Hippocampal formation (tissue), 2 donors: ENCODE measurements at regions not wholly inside any gene's neighbourhood (a gene's known extent, or its start where the extent isn't known, plus 50 kb on each side); places are given as distances from the start of the nearest gene placed in this dataset.
"Not testable (repeated sequence)": the region's sequence is repeated elsewhere in the genome, so short reads cannot be mapped to it uniquely, and the experiment has no call there.

Experiments
- DNase-seq, 2 donors: peaks; one replicate each; lab custom pipeline; 2025; lab: John Stamatoyannopoulos, UW

DNA sequence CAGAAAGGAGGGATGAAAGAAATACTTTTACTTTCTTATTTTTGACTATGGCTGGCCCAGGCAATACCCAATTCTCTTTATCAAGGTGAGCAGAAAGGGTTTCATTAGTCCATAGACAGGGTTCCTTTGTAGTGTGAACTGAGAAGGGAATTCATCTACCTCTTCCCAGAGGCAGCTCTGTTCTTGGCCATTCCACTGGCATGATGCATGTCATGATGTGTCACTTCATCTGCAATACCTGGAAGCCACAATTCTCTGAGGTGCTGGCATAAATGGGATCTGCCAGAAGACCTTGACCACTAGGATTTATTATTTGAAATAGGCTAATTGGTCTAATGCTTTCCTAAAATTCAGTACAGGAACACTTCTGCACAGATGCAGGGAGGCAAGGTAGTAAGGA lies 542.8 kb downstream of the RFC3 start:
- no peak for DNase-seq

GRCh38 chr13:34361560-34361959 lies 543.6 kb downstream of the RFC3 start:
- DNase-seq = no peak

DNA sequence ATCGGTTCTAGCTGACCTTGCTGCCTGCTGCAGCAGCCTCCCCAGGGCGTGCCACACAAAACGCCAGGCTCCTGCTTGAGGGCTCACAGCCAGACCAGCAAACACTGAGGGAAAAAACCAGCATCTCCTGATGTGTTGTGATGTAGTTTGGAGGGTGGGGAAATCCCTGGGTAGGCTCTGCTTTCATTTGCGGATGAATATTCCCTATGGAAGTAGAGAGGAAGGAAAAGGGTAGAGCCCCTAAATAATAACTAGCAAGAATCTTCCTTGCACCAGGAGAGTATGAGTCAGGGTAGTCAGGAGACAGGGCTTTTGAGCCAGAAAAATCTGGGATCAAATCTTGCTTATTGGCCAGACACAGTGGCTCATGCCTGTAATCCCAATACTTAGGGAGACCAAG lies 545.3 kb downstream of the RFC3 start:
- DNase-seq = no peak

DNA sequence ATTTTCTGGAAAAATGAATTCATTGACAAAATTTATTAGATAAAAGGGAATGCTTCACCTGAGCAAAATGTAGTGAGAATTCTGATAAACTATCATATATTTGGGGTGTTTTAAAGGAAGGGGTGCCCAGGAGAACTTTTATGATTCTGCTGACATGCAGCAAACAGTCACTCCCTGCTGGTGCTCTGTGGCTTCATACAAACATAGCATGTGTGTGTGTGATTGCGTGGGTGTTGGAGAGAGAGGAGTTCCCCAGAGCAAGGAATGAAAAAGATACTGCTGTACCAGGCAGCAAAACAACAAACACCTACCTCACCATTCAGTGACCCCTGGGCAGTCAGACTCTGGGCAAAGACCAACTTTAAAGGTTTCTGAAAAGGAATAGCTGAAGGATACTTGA lies 546.7 kb downstream of the RFC3 start:
- DNase-seq = no peak

DNA sequence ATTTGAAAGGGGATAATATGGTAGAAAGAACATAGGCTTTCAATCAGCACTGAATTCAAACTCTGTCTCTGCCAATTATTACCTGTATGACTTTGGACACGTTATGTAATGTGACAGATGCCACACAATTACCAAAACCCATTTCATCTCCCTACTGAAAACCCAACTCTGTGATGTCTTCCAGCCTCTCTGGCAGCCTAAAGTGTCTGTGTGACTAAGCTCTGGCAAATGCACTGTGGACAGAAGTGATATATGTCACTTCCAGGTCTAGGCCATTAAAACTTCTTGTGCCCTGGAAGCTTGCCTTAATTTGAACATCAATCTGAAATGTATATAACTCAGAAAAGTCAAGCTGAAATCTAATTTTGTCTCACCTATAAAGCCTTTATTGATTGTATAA lies 552.0 kb downstream of the RFC3 start:
- DNase-seq = no peak

DNA sequence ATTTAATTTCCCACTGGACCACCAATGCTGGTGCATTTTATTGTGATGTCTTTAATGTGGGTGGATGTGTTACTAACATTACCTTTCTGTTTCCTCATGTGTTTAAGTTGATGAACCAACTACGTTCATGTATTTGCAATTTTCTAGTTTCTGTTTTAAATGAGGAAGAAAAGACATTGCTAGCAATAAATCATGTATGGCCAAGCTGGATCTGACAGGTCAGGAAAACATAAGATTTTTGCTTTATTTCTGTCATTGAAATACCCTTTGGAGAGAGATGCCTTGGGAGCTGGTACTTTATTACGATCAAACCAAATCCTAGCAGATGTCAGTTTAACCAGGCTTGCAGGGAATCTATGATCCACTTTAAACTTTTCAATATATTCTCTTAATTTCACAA lies 553.2 kb downstream of the RFC3 start:
- no peak for DNase-seq

- no peak for DNase-seq
Measured at GRCh38 chr13:34371645-34372395, 553.9 kb downstream of the RFC3 start.

DNA sequence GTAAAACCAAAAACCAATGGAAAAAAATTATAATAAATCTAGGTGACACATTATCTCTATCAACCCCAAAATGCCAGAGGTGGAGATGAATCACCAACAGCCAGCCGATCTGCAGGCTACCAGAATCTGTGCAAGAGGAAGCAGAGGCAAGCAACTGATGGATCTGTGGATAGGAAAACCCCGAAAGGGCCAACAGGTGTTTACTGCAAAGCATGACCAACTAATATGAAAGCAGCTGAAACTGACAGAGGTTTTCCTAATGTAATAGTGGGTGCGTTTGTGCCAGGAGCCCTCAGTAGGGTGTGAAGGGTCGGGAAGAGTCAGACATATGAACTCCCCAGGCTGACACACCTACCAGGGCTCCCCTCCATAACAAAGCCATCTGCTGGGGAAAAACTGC lies 554.6 kb downstream of the RFC3 start:
- no peak for DNase-seq

DNA sequence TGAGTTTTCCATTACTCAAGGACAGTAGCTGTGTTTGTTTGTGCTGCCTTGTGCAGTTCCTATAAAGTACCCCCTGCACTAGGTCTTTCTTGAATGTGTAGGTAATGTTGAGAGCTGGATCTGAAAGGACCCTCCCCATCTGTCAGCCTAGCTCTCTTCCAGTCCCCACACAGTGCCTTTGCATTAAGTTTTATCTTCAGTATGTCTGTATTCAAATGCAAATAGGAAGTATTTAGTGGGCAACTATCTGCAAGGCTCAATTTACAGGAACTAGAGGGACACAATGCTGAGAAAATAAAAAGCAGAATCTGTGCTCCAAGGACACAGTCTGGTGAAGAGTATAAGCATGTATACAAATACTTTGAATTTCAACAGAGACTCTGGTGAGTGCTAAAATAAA lies 558.5 kb downstream of the RFC3 start:
- no peak for DNase-seq

- DNase-seq = no peak
Measured at GRCh38 chr13:34381228-34381627, 560.8 kb upstream of the NBEA start.

- DNase-seq = no peak
Measured at GRCh38 chr13:34383728-34384127, 558.3 kb upstream of the NBEA start.

DNA sequence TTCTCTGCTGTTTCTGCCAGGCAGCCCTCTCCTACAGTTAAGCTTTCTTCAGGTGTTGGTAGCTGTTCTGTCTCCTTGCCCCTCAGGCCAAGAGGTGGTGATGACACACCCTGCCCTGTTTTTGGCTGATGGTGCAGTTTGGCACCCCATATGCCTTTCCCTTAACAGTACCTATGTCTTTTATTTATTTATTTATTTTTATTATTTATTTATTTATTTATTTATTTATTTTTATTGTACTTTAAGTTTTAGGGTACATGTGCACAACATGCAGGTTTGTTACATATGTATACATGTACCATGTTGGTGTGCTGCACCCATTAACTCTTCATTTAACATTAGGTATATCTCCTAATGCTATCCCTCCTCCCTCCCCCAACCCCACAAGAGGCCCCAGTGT lies 555.8 kb upstream of the NBEA start:
- DNase-seq = not testable (repeated sequence)

DNA sequence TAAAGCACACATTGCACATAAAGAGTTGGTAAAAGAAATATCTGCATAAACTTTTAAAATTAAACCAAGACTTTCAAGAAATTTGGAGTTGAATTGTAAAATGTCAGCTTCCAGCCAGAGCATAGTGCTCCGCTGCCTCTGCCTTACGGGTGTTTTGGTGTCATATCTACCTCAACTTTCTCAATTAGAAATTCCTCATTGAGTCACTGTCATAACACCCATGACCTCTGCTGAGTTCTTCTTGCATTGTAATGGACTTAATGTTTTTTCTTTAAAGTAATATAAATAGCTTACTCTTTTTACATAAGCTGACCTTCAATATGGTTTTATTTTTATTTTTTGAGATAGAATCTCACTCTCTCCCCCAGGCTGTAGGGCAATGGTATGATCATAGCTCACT lies 551.0 kb upstream of the NBEA start:
- no peak for DNase-seq

DNA sequence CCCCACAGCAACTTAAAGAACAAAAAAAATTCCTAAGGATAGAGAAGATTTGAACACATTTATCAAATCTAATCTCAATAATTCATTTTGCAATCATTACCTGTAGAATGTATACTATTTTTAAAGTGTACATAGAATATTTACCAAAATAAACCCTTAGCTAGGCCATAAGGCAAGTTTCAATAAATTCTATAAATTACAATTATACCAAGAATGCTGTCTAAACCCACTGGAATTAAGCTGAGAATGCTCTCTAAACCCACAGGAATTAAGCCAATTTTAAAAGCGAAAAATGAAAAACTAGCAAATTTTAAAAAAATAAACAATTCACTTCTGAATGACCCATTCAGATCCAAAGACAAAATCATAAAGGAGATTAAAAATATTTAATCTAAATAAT lies 540.4 kb upstream of the NBEA start:
- no peak for DNase-seq

GRCh38 chr13:34405410-34406181 lies 536.5 kb upstream of the NBEA start:
- DNase-seq = no peak

DNA sequence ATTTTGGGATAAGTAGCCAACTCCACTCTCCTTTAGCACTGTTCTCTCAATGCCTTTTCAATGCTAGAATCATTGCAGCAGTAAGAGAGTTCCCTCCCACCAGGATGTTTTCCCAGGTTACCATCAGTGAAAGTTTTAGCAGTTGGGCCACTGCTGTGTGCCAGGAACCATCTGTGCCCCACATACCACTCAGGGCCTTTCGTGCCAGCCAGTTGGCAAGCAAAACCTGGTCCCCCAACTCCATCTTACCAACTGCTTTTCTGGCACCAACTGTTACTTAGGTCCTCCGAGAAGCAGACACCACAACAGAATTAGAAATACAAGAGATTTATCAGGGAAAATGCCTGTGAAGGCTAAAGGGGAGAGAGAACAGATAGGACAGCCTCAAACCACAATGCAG lies 533.4 kb upstream of the NBEA start:
- no peak for DNase-seq

GRCh38 chr13:34409496-34410182 lies 532.4 kb upstream of the NBEA start:
- no peak for DNase-seq

GRCh38 chr13:34410678-34411077 lies 531.4 kb upstream of the NBEA start:
- no peak for DNase-seq

DNA sequence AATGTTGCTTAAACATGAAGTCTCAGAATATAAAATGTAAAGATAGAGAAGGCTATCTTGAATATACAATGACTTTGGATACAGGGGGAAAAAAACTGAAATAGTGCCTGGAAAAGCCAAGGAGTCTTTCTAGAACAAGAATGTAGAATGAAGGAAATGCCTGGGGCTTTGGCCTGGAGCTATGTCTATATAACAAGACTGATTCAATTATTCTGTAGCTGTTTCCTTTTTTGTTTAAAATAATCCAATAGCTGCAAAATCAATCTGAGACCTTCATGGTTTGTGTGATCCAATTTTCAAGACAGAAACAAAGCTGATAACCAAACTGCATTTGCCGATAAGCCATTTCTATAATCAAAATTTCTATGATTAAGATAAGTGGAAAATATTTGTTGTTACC lies 530.9 kb upstream of the NBEA start:
- no peak for DNase-seq

- no peak for DNase-seq
Measured at GRCh38 chr13:34411894-34412293, 530.2 kb upstream of the NBEA start.

DNA sequence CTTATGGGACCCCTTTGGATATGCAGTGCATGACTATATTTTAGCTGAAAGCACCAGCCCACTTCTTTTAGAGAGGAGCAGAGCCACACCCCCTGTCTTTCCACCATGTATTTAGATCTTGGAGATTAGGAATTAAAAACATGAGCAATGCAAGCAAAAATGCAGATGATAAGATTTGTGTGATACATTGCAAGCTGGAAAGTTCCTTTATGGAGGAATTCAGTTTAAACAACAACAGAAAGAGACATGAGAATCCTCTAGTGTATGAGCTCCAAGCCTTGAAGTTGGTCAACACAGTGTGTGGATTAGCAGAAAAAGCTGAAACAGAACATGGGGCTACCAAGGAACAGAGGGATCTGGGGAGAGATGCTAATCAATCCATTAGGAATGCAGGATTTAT lies 529.8 kb upstream of the NBEA start:
- no peak for DNase-seq

- no peak for DNase-seq
Measured at GRCh38 chr13:34412817-34413375, 529.2 kb upstream of the NBEA start.
